ENCODE measurements at regions not wholly inside any gene's neighbourhood (a gene's known extent, or its start where the extent isn't known, plus 50 kb on each side); places are given as distances from the start of the nearest gene placed in this dataset.

GRCh38 chr6:137763436-137763835, 103.6 kb upstream of the TNFAIP3 start:
- DNase-seq, result no peak

GRCh38 chr6:137763886-137764285, 103.2 kb upstream of the TNFAIP3 start:
- no peak for DNase-seq

- DNase-seq, result no peak
These were observed 102.6 kb upstream of the TNFAIP3 start for GRCh38 chr6:137764464-137764863.

GRCh38 chr6:137765059-137765458, 102.0 kb upstream of the TNFAIP3 start:
- no peak for DNase-seq

GRCh38 chr6:137766596-137767370, 100.3 kb upstream of the TNFAIP3 start:
- no peak for DNase-seq

GRCh38 chr6:137767465-137767864, 99.6 kb upstream of the TNFAIP3 start:
- no peak for DNase-seq

GRCh38 chr6:137767911-137768690, 99.0 kb upstream of the TNFAIP3 start:
- DNase-seq, result no peak

- DNase-seq, result no peak
These were observed 98.1 kb upstream of the TNFAIP3 start for GRCh38 chr6:137768935-137769334.

- DNase-seq, result no peak
These were observed 97.2 kb upstream of the TNFAIP3 start for GRCh38 chr6:137769797-137770362.

- DNase-seq, result no peak
These were observed 94.4 kb upstream of the TNFAIP3 start for GRCh38 chr6:137772541-137773250.

- no peak for DNase-seq
These were observed 91.8 kb upstream of the TNFAIP3 start for GRCh38 chr6:137775227-137775626.

- DNase-seq, result no peak
These were observed 91.3 kb upstream of the TNFAIP3 start for GRCh38 chr6:137775720-137776119.

GRCh38 chr6:137776256-137776655, 90.8 kb upstream of the TNFAIP3 start:
- DNase-seq, result no peak

- no peak for DNase-seq
These were observed 90.0 kb upstream of the TNFAIP3 start for GRCh38 chr6:137776786-137777686.

- DNase-seq, result no peak
These were observed 89.4 kb upstream of the TNFAIP3 start for GRCh38 chr6:137777687-137778075.

- no peak for DNase-seq
These were observed 87.1 kb upstream of the TNFAIP3 start for GRCh38 chr6:137779982-137780381.

- no peak for DNase-seq
These were observed 86.5 kb upstream of the TNFAIP3 start for GRCh38 chr6:137780447-137781034.

GRCh38 chr6:137781639-137782038, 85.4 kb upstream of the TNFAIP3 start:
- no peak for DNase-seq

GRCh38 chr6:137782166-137783039, 84.7 kb upstream of the TNFAIP3 start:
- DNase-seq, result no peak

- DNase-seq, result no peak
These were observed 83.3 kb upstream of the TNFAIP3 start for GRCh38 chr6:137783710-137784109.

- no peak for DNase-seq
These were observed 82.5 kb upstream of the TNFAIP3 start for GRCh38 chr6:137784583-137784982.
